ENCODE measurements at regions not wholly inside any gene's neighbourhood (a gene's known extent, or its start where the extent isn't known, plus 50 kb on each side); places are given as distances from the start of the nearest gene placed in this dataset.
"Not testable (repeated sequence)": the region's sequence is repeated elsewhere in the genome, so short reads cannot be mapped to it uniquely, and the experiment has no call there.

GRCh38 chrX:104513162-104513561 lies 52.8 kb upstream of the IL1RAPL2 start:
- DNase-seq = no peak

GRCh38 chrX:104510801-104511200 lies 55.2 kb upstream of the IL1RAPL2 start:
- DNase-seq = no peak

GRCh38 chrX:104502460-104502859 lies 63.5 kb upstream of the IL1RAPL2 start:
- DNase-seq = no peak

GRCh38 chrX:104488811-104489210 lies 77.2 kb upstream of the IL1RAPL2 start:
- no peak for DNase-seq

GRCh38 chrX:104486691-104487090 lies 79.3 kb upstream of the IL1RAPL2 start:
- no peak for DNase-seq

GRCh38 chrX:104482757-104483156 lies 83.2 kb upstream of the IL1RAPL2 start:
- DNase-seq = no peak

- no peak for DNase-seq
Measured at GRCh38 chrX:104469771-104470170, 96.2 kb upstream of the IL1RAPL2 start.

- DNase-seq = no peak
Measured at GRCh38 chrX:104459796-104460195, 106.2 kb upstream of the IL1RAPL2 start.

GRCh38 chrX:104457130-104457529 lies 108.9 kb upstream of the IL1RAPL2 start:
- not testable (repeated sequence) for DNase-seq

- DNase-seq = no peak
Measured at GRCh38 chrX:104450316-104450715, 115.7 kb upstream of the IL1RAPL2 start.

GRCh38 chrX:104445591-104445990 lies 120.4 kb upstream of the IL1RAPL2 start:
- DNase-seq = no peak

- no peak for DNase-seq
Measured at GRCh38 chrX:104435249-104435648, 130.8 kb upstream of the IL1RAPL2 start.

GRCh38 chrX:104432321-104432720 lies 133.7 kb upstream of the IL1RAPL2 start:
- DNase-seq = no peak

- DNase-seq = no peak
Measured at GRCh38 chrX:104430742-104431119, 135.3 kb upstream of the IL1RAPL2 start.

- DNase-seq = no peak
Measured at GRCh38 chrX:104430072-104430741, 135.8 kb upstream of the IL1RAPL2 start.

GRCh38 chrX:104428231-104428630 lies 137.8 kb upstream of the IL1RAPL2 start:
- DNase-seq = no peak

- DNase-seq = no peak
Measured at GRCh38 chrX:104427693-104428092, 138.3 kb upstream of the IL1RAPL2 start.

GRCh38 chrX:104427073-104427472 lies 138.9 kb upstream of the IL1RAPL2 start:
- no peak for DNase-seq

- DNase-seq = no peak
Measured at GRCh38 chrX:104420907-104421306, 145.1 kb upstream of the IL1RAPL2 start.

GRCh38 chrX:104419926-104420325 lies 146.1 kb upstream of the IL1RAPL2 start:
- no peak for DNase-seq

GRCh38 chrX:104419211-104419610 lies 146.8 kb upstream of the IL1RAPL2 start:
- no peak for DNase-seq

GRCh38 chrX:104411800-104412199 lies 154.2 kb upstream of the IL1RAPL2 start:
- no peak for DNase-seq

GRCh38 chrX:104400387-104400786 lies 145.7 kb upstream of the ESX1 start:
- DNase-seq = no peak

- DNase-seq = no peak
Measured at GRCh38 chrX:104392350-104392749, 137.6 kb upstream of the ESX1 start.

GRCh38 chrX:104391906-104392305 lies 137.2 kb upstream of the ESX1 start:
- no peak for DNase-seq
